Astrocyte (in vitro differentiated cells and primary cell): ENCODE measurements at regions not wholly inside any gene's neighbourhood (a gene's known extent, or its start where the extent isn't known, plus 50 kb on each side); places are given as distances from the start of the nearest gene placed in this dataset.

Source experiments
- DNase-seq: peaks from one replicate; pipeline ENCODE4 v3.0.0-alpha.2; 2010; ENCODE audit warnings: low read depth
- FAIRE-seq: peaks from 2 replicates; lab custom pipeline; 2011; peaks lifted over from hg19 to GRCh38; lab: Jason Lieb, UNC
- H2AFZ ChIP-seq: 2 replicates; pipeline ENCODE4 v1.6.0; 2012; ENCODE audit warnings: low read depth, low read length, inconsistent platforms
- H3K27ac ChIP-seq: 2 replicates; pipeline ENCODE4 v1.5.1; 2011; ENCODE audit warnings: low read depth, low read length, inconsistent platforms
- H3K27me3 ChIP-seq: 2 replicates; pipeline ENCODE4 v1.6.0; 2011; ENCODE audit warnings: low read length, inconsistent platforms; ENCODE audit not compliant: insufficient read depth
- H3K36me3 ChIP-seq: 2 replicates; pipeline ENCODE4 v1.5.1; 2011; ENCODE audit warnings: low read length, inconsistent platforms; ENCODE audit not compliant: insufficient read depth
- H3K4me1 ChIP-seq: 2 replicates; pipeline ENCODE4 v1.5.1; 2011; ENCODE audit warnings: low read length, inconsistent platforms; ENCODE audit not compliant: insufficient read depth
- H3K4me2 ChIP-seq: 2 replicates; pipeline ENCODE4 v1.6.0; 2012; ENCODE audit warnings: low read length, inconsistent platforms
- H3K4me3 ChIP-seq: 2 replicates; pipeline ENCODE4 v1.5.1; 2011; ENCODE audit warnings: low read depth, mild to moderate bottlenecking, low read length, inconsistent platforms; ENCODE audit not compliant: insufficient read depth
- H3K79me2 ChIP-seq: 2 replicates; pipeline ENCODE4 v1.6.0; 2012; ENCODE audit warnings: mild to moderate bottlenecking, low read length, inconsistent platforms; ENCODE audit not compliant: insufficient read depth
- H3K9ac ChIP-seq: 2 replicates; pipeline ENCODE4 v1.6.0; 2012; ENCODE audit warnings: mild to moderate bottlenecking, low read length, inconsistent platforms
- H3K9me3 ChIP-seq: 2 replicates; pipeline ENCODE4 v1.5.1; 2012; ENCODE audit warnings: low read depth, mild to moderate bottlenecking, low read length, inconsistent platforms; ENCODE audit not compliant: insufficient read depth
- H4K20me1 ChIP-seq: 2 replicates; pipeline ENCODE4 v1.6.0; 2012; ENCODE audit warnings: low read length, inconsistent platforms; ENCODE audit not compliant: insufficient read depth
- H3K27ac Mint-ChIP-seq: one replicate; pipeline ENCODE4 v1.8.0; 2021; ENCODE audit warnings: mild to moderate bottlenecking, mixed read lengths; ENCODE audit not compliant: unreplicated experiment
- H3K27me3 Mint-ChIP-seq: one replicate; pipeline ENCODE4 v1.8.0; 2021; ENCODE audit warnings: low read depth, mixed read lengths; ENCODE audit not compliant: unreplicated experiment
- H3K36me3 Mint-ChIP-seq: one replicate; pipeline ENCODE4 v1.8.0; 2021; ENCODE audit warnings: low read depth, mixed read lengths; ENCODE audit not compliant: unreplicated experiment
- H3K4me1 Mint-ChIP-seq: one replicate; pipeline ENCODE4 v1.8.0; 2021; ENCODE audit warnings: low read depth, mixed read lengths; ENCODE audit not compliant: unreplicated experiment
- H3K4me3 Mint-ChIP-seq: one replicate; pipeline ENCODE4 v1.8.0; 2021; ENCODE audit warnings: mild to moderate bottlenecking, moderate library complexity, mixed read lengths; ENCODE audit not compliant: unreplicated experiment
- H3K9me3 Mint-ChIP-seq: one replicate; pipeline ENCODE4 v1.8.0; 2021; ENCODE audit warnings: mild to moderate bottlenecking, mixed read lengths; ENCODE audit not compliant: unreplicated experiment
- EZH2 ChIP-seq: IDR thresholded peaks from 2 replicates; pipeline ENCODE4 v1.6.1; 2012; ENCODE audit warnings: mild to moderate bottlenecking, low read length, inconsistent platforms; ENCODE audit not compliant: insufficient read depth
- TF ChIP-seq, protein P1 (sequence below): IDR thresholded peaks from 2 replicates; pipeline ENCODE4 v1.5.1; 2011; ENCODE audit warnings: low read depth, mild to moderate bottlenecking, inconsistent platforms, low read length, moderate library complexity; ENCODE audit not compliant: insufficient read depth

DNA sequence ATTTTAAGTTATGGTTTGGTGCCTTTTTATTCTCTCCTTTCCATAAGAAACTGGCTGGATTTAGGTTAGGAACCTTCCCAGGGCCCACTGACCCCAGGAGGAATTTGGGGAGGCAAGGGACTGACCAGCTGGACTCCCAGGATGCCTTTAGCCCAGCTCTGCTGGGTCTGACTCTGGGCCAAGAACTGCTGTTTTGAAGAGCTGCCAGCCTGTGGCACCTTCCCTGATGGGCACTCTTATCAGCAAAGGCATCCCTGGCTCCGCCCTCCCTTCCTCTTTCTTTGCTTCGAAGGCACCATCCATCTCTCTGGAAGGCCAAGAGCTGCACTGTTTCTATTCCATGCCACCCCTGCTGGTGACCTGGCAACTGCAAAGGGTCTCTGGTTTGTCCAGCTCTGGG is 174.7 kb downstream of the POU4F1 start:
- Histone ChIP-seq H3K4me1 (no peaks in the 10 kb centered on the region), H3K27me3 (no peaks in the 10 kb centered on the region), H3K9me3 (no peaks in the 10 kb centered on the region), H3K9ac (no peak overlapping the region), H3K36me3 (no peaks in the 10 kb centered on the region), H4K20me1 (no peaks in the 10 kb centered on the region), H3K27ac (no peak overlapping the region), H3K4me2 (no peak overlapping the region), H3K79me2 (no peaks in the 10 kb centered on the region), H3K4me3 (no peak overlapping the region), H2AFZ (no peak overlapping the region)
- no peaks in the 10 kb centered on the region for H3K9me3 Mint-ChIP-seq
- no peak for TF ChIP-seq EZH2
- TF ChIP-seq, protein P1, sequence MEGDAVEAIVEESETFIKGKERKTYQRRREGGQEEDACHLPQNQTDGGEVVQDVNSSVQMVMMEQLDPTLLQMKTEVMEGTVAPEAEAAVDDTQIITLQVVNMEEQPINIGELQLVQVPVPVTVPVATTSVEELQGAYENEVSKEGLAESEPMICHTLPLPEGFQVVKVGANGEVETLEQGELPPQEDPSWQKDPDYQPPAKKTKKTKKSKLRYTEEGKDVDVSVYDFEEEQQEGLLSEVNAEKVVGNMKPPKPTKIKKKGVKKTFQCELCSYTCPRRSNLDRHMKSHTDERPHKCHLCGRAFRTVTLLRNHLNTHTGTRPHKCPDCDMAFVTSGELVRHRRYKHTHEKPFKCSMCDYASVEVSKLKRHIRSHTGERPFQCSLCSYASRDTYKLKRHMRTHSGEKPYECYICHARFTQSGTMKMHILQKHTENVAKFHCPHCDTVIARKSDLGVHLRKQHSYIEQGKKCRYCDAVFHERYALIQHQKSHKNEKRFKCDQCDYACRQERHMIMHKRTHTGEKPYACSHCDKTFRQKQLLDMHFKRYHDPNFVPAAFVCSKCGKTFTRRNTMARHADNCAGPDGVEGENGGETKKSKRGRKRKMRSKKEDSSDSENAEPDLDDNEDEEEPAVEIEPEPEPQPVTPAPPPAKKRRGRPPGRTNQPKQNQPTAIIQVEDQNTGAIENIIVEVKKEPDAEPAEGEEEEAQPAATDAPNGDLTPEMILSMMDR, result no peak
- no peak for DNase-seq
- H3K27me3 Mint-ChIP-seq, result peaks cover 2% of the 10 kb centered on the region
- H3K4me1 Mint-ChIP-seq, result peaks cover 3% of the 10 kb centered on the region
- no peaks in the 10 kb centered on the region for H3K36me3 Mint-ChIP-seq
- FAIRE-seq, result no peak
- no peak overlapping the region for H3K4me3 Mint-ChIP-seq
- H3K27ac Mint-ChIP-seq, result no peak overlapping the region

DNA sequence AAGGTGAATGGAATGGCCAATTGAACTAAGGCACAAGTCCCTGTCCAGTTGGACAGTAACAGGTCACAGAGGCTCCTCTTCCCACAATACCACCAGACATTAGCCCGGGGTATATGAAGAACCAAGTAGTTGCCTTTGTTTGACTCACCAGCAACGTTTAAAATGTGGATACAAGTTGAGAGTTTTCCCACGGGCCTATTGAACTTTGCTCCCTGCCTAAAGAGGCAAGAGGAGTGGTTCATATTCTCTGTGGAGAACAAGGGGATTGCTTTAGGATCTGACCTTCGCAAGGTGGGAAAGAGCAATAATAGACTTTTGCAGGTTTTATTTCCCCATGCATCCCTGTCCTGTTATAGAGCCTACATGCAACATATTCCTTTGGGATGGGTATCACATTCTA is 177.2 kb downstream of the POU4F1 start:
- Mint-ChIP-seq H3K27ac (no peak overlapping the region), H3K9me3 (no peaks in the 10 kb centered on the region), H3K4me3 (no peak overlapping the region), H3K36me3 (no peaks in the 10 kb centered on the region), H3K27me3 (peaks cover 2% of the 10 kb centered on the region), H3K4me1 (peaks cover 3% of the 10 kb centered on the region)
- H2AFZ ChIP-seq, result no peak overlapping the region
- no peak overlapping the region for H3K4me2 ChIP-seq
- H3K4me1 ChIP-seq, result no peaks in the 10 kb centered on the region
- H3K79me2 ChIP-seq, result no peaks in the 10 kb centered on the region
- no peaks in the 10 kb centered on the region for H3K36me3 ChIP-seq
- H4K20me1 ChIP-seq, result no peaks in the 10 kb centered on the region
- TF ChIP-seq EZH2, result no peak
- TF ChIP-seq, protein P1, result no peak
- no peak overlapping the region for H3K27ac ChIP-seq
- H3K9me3 ChIP-seq, result no peaks in the 10 kb centered on the region
- FAIRE-seq (no peak), DNase-seq (no peak)
- no peaks in the 10 kb centered on the region for H3K27me3 ChIP-seq
- H3K9ac ChIP-seq, result no peak overlapping the region
- no peak overlapping the region for H3K4me3 ChIP-seq

DNA sequence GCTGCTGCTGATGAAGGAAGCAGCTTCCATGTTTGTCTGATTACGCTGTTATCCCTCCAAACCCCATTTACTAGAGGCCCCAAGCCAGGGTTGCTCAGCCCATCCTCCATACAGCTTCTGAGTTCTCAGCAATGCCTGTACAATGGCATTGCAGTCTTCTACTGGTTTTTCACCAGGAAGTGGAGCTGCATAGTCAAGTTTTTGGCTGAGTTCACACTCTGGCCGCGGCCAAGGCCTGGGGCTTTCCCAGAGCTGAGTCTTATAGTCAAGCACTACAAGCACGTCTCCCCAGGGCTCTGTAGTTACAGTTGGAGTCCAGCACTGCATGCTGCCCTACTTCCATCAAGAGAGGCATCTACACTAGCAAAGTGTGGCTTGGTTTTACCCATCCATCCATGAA is 182.5 kb downstream of the POU4F1 start:
- H3K27me3 Mint-ChIP-seq, result no peaks in the 10 kb centered on the region
- H3K9me3 Mint-ChIP-seq, result no peaks in the 10 kb centered on the region
- Histone ChIP-seq H3K27ac (no peak overlapping the region), H3K9ac (no peak overlapping the region), H3K4me2 (no peak overlapping the region), H3K36me3 (no peaks in the 10 kb centered on the region), H4K20me1 (no peaks in the 10 kb centered on the region), H3K9me3 (no peaks in the 10 kb centered on the region), H3K27me3 (no peaks in the 10 kb centered on the region), H2AFZ (no peak overlapping the region), H3K79me2 (no peaks in the 10 kb centered on the region), H3K4me1 (no peaks in the 10 kb centered on the region), H3K4me3 (no peak overlapping the region)
- DNase-seq (no peak), FAIRE-seq (no peak)
- no peak overlapping the region for H3K4me3 Mint-ChIP-seq
- no peaks in the 10 kb centered on the region for H3K36me3 Mint-ChIP-seq
- no peak overlapping the region for H3K27ac Mint-ChIP-seq
- H3K4me1 Mint-ChIP-seq, result no peaks in the 10 kb centered on the region
- TF ChIP-seq, protein P1, result no peak
- no peak for TF ChIP-seq EZH2
